ENCODE measurements at regions not wholly inside any gene's neighbourhood (a gene's known extent, or its start where the extent isn't known, plus 50 kb on each side); places are given as distances from the start of the nearest gene placed in this dataset.

DNA sequence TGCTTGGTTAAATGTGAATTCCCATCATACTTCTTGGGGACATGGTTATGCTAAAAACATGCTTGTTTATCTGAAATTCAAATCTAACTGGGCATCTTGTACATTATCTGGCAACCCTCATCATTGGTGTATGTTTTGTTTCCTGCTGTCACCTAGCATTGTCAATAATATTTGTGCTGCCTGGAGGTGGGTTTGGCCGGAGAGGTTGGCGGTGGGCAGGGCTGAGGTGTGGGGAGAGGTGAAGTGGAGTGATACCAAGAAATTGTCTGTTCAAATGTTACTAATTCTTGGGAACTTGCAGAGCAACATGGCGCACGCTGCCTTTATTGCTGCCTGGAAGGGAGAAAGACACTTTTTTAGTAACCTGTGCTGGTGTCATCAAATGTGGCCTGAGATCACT lies 280.5 kb downstream of the VRK1 start:
- Histone ChIP-seq H3K4me3 (ENCODE audit: control insufficient read depth in 1 of 2, extremely low read depth in 1 of 2, low read length in 1 of 2) (no peak overlapping the region), H3K27me3 (replicated peaks in 1 of 2; ENCODE audit: control insufficient read depth in 2 of 2, extremely low read depth in 1 of 2, insufficient read depth in 2 of 2, low read length in 1 of 2) (peaks cover 0 to 9% of the 10 kb centered on the region in 2 experiments), H3K4me1 (ENCODE audit: control insufficient read depth in 1 of 2, extremely low read depth in 1 of 2, insufficient read depth in 2 of 2, low read length in 2 of 2) (peaks cover 0 to 11% of the 10 kb centered on the region in 2 experiments), H3K27ac (ENCODE audit: low read length) (no peak overlapping the region), H3K36me3 (ENCODE audit: control insufficient read depth in 2 of 2, extremely low read depth in 1 of 2, insufficient read depth in 1 of 2, low read length in 1 of 2) (no peaks in the 10 kb centered on the region), H3K9me3 (no peaks in the 10 kb centered on the region)
- Mint-ChIP-seq H3K27me3 (peaks cover 4 to 13% of the 10 kb centered on the region in 2 donors), H3K4me3 (no peak overlapping the region), H3K9me3 (peaks cover 0 to 2% (median 0%) of the 10 kb centered on the region in 3 donors), H3K27ac (peak overlapping the region in 1 of 2 donors; percentile 16), H3K4me1 (peaks cover 10 to 17% (median 12%) of the 10 kb centered on the region in 3 donors), H3K36me3 (no peaks in the 10 kb centered on the region)
- DNase-seq (no peak), ATAC-seq (replicated peaks in 1 of 4) (no peak)
- ChIA-PET POLR2A (no interaction called here), CTCF (no interaction called here)
- WGBS (ENCODE audit: insufficient coverage): 85% methylated on average over 4 of the region's 4 CpGs

- H3K27me3 Mint-ChIP-seq: peaks cover 4 to 13% of the 10 kb centered on the region in 2 donors
- no peaks in the 10 kb centered on the region for H3K36me3 Mint-ChIP-seq
- H3K27ac Mint-ChIP-seq: no peak overlapping the region
- ATAC-seq (replicated peaks in 1 of 4) (no peak), DNase-seq (no peak)
- ChIA-PET POLR2A (no interaction called here), CTCF (no interaction called here)
- Histone ChIP-seq H3K4me3 (ENCODE audit: control insufficient read depth in 1 of 2, extremely low read depth in 1 of 2, low read length in 1 of 2) (no peak overlapping the region), H3K36me3 (ENCODE audit: control insufficient read depth in 2 of 2, extremely low read depth in 1 of 2, insufficient read depth in 1 of 2, low read length in 1 of 2) (no peaks in the 10 kb centered on the region), H3K9me3 (no peaks in the 10 kb centered on the region), H3K27me3 (replicated peaks in 1 of 2; ENCODE audit: control insufficient read depth in 2 of 2, extremely low read depth in 1 of 2, insufficient read depth in 2 of 2, low read length in 1 of 2) (peaks cover 0 to 3% of the 10 kb centered on the region in 2 experiments), H3K4me1 (ENCODE audit: control insufficient read depth in 1 of 2, extremely low read depth in 1 of 2, insufficient read depth in 2 of 2, low read length in 2 of 2) (peaks cover 0 to 11% of the 10 kb centered on the region in 2 experiments), H3K27ac (ENCODE audit: low read length) (no peak overlapping the region)
- peaks cover 0 to 4% (median 0%) of the 10 kb centered on the region in 3 donors for H3K9me3 Mint-ChIP-seq
- no peak overlapping the region for H3K4me3 Mint-ChIP-seq
- WGBS (ENCODE audit: insufficient coverage): no CpG with 5 or more reads among the region's 2 CpGs
- peaks cover 10 to 15% (median 12%) of the 10 kb centered on the region in 3 donors for H3K4me1 Mint-ChIP-seq
These were observed 283.8 kb downstream of the VRK1 start for GRCh38 chr14:97080991-97081390.

DNA sequence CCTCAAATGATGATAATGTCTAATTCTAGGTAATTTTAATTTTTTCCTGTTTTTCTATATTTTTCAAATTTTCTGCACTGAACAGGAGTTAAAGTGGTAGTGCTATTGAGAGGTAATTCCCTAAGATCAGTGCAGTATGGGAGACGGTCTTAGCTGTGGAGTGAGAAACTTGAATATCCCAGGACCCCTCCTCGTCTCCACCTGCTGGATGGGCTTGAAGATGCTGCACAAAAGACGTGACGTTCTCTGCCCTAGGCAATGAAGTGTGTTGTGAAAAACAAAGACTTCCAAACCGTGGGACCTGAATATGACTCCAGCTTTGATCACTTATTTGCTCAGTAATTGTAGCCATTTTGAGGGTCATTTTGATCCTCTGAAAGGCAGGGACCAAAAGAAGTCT lies 298.1 kb downstream of the VRK1 start:
- Mint-ChIP-seq H3K36me3 (no peaks in the 10 kb centered on the region), H3K4me1 (no peaks in the 10 kb centered on the region), H3K4me3 (no peak overlapping the region), H3K9me3 (no peaks in the 10 kb centered on the region), H3K27ac (no peak overlapping the region), H3K27me3 (peaks cover 0 to 4% of the 10 kb centered on the region in 2 donors)
- Histone ChIP-seq H3K36me3 (ENCODE audit: control insufficient read depth in 2 of 2, extremely low read depth in 1 of 2, insufficient read depth in 1 of 2, low read length in 1 of 2) (no peaks in the 10 kb centered on the region), H3K27ac (ENCODE audit: low read length) (no peak overlapping the region), H3K27me3 (replicated peaks in 1 of 2; ENCODE audit: control insufficient read depth in 2 of 2, extremely low read depth in 1 of 2, insufficient read depth in 2 of 2, low read length in 1 of 2) (no peaks in the 10 kb centered on the region), H3K4me3 (ENCODE audit: control insufficient read depth in 1 of 2, extremely low read depth in 1 of 2, low read length in 1 of 2) (no peak overlapping the region), H3K9me3 (no peaks in the 10 kb centered on the region), H3K4me1 (ENCODE audit: control insufficient read depth in 1 of 2, extremely low read depth in 1 of 2, insufficient read depth in 2 of 2, low read length in 2 of 2) (no peaks in the 10 kb centered on the region)
- ChIA-PET POLR2A (no interaction called here), CTCF (no interaction called here)
- no peak for DNase-seq
- no peak for ATAC-seq (replicated peaks in 1 of 4)
- 88% methylated on average over 5 of the region's 5 CpGs for WGBS (ENCODE audit: insufficient coverage)

DNA sequence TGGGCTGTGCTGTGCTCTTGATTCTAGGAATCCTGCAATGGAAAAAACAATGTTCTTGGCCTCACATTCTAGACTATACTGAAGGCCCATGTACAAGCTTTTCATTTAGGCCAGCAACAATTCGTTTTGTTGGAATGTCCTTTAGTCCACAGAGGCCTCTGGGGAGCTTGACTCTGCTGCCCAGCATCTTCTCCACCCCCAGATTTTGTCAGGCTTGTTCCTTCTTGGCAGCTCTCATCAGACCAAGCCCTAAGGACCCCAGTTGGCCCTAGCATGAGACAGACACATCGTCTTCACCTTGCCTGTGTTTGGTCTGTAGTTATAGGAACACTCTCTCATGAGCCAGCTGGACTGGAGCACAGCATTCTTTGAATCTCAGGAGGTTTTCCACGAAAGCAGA lies 300.1 kb downstream of the VRK1 start:
- ATAC-seq (replicated peaks in 1 of 4) (no peak), DNase-seq (no peak)
- H3K27ac ChIP-seq (ENCODE audit: low read length): no peak overlapping the region
- ChIA-PET CTCF (no interaction called here), POLR2A (no interaction called here)
- H3K36me3 ChIP-seq (ENCODE audit: control insufficient read depth in 2 of 2, extremely low read depth in 1 of 2, insufficient read depth in 1 of 2, low read length in 1 of 2): no peaks in the 10 kb centered on the region
- no peaks in the 10 kb centered on the region for H3K4me1 ChIP-seq (ENCODE audit: control insufficient read depth in 1 of 2, extremely low read depth in 1 of 2, insufficient read depth in 2 of 2, low read length in 2 of 2)
- H3K9me3 ChIP-seq: no peaks in the 10 kb centered on the region
- 48% methylated on average over 3 of the region's 3 CpGs for WGBS (ENCODE audit: insufficient coverage)
- Mint-ChIP-seq H3K4me3 (no peak overlapping the region), H3K27ac (no peak overlapping the region), H3K36me3 (no peaks in the 10 kb centered on the region), H3K4me1 (no peaks in the 10 kb centered on the region), H3K9me3 (no peaks in the 10 kb centered on the region), H3K27me3 (peaks cover 0 to 4% of the 10 kb centered on the region in 2 donors)
- peaks cover 0 to 8% of the 10 kb centered on the region in 2 experiments for H3K27me3 ChIP-seq (replicated peaks in 1 of 2; ENCODE audit: control insufficient read depth in 2 of 2, extremely low read depth in 1 of 2, insufficient read depth in 2 of 2, low read length in 1 of 2)
- H3K4me3 ChIP-seq (ENCODE audit: control insufficient read depth in 1 of 2, extremely low read depth in 1 of 2, low read length in 1 of 2): no peak overlapping the region

DNA sequence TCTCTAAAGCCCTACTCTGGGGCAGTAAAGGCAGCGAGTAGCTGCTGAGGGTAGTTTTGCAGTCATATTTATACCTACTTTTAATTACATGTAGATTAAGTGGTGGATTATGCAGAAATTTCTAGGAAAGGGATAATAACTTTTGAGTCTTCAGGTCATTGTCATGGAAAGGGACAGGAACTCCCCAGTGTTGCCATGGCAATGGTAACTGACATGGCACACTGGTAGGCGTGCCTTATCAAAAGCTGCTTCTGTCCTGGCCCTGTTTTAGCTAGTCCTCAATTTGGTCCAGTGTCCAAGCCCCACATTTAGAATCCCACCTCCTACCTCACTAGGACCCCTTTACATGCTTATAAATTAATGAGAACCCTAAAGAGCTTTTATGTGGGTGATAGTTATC lies 303.1 kb downstream of the VRK1 start:
- peaks cover 6 to 13% of the 10 kb centered on the region in 2 donors for H3K27me3 Mint-ChIP-seq
- no peaks in the 10 kb centered on the region for H3K36me3 Mint-ChIP-seq
- CTCF ChIA-PET: no interaction called here
- Histone ChIP-seq H3K27me3 (replicated peaks in 1 of 2; ENCODE audit: control insufficient read depth in 2 of 2, extremely low read depth in 1 of 2, insufficient read depth in 2 of 2, low read length in 1 of 2) (peaks cover 0 to 8% of the 10 kb centered on the region in 2 experiments), H3K36me3 (ENCODE audit: control insufficient read depth in 2 of 2, extremely low read depth in 1 of 2, insufficient read depth in 1 of 2, low read length in 1 of 2) (no peaks in the 10 kb centered on the region), H3K27ac (ENCODE audit: low read length) (no peak overlapping the region), H3K4me3 (ENCODE audit: control insufficient read depth in 1 of 2, extremely low read depth in 1 of 2, low read length in 1 of 2) (no peak overlapping the region), H3K4me1 (ENCODE audit: control insufficient read depth in 1 of 2, extremely low read depth in 1 of 2, insufficient read depth in 2 of 2, low read length in 2 of 2) (no peaks in the 10 kb centered on the region), H3K9me3 (no peaks in the 10 kb centered on the region)
- H3K27ac Mint-ChIP-seq: no peak overlapping the region
- ATAC-seq (replicated peaks in 1 of 4) (no peak), DNase-seq (no peak)
- no peak overlapping the region for H3K4me3 Mint-ChIP-seq
- POLR2A ChIA-PET: no interaction called here
- no peaks in the 10 kb centered on the region for H3K4me1 Mint-ChIP-seq
- WGBS (ENCODE audit: insufficient coverage): 100% methylated on average over 1 of the region's 2 CpGs
- H3K9me3 Mint-ChIP-seq: no peaks in the 10 kb centered on the region

GRCh38 chr14:97101561-97101960 lies 304.4 kb downstream of the VRK1 start:
- Mint-ChIP-seq H3K36me3 (no peaks in the 10 kb centered on the region), H3K9me3 (no peaks in the 10 kb centered on the region), H3K27me3 (peaks cover 6 to 13% of the 10 kb centered on the region in 2 donors), H3K4me1 (peaks cover 0 to 5% (median 4%) of the 10 kb centered on the region in 3 donors), H3K27ac (no peak overlapping the region), H3K4me3 (no peak overlapping the region)
- 74% methylated on average over 5 of the region's 8 CpGs for WGBS (ENCODE audit: insufficient coverage)
- Histone ChIP-seq H3K36me3 (ENCODE audit: control insufficient read depth in 2 of 2, extremely low read depth in 1 of 2, insufficient read depth in 1 of 2, low read length in 1 of 2) (no peaks in the 10 kb centered on the region), H3K9me3 (no peaks in the 10 kb centered on the region), H3K27ac (ENCODE audit: low read length) (no peak overlapping the region), H3K27me3 (replicated peaks in 1 of 2; ENCODE audit: control insufficient read depth in 2 of 2, extremely low read depth in 1 of 2, insufficient read depth in 2 of 2, low read length in 1 of 2) (peaks cover 0 to 8% of the 10 kb centered on the region in 2 experiments), H3K4me1 (ENCODE audit: control insufficient read depth in 1 of 2, extremely low read depth in 1 of 2, insufficient read depth in 2 of 2, low read length in 2 of 2) (no peaks in the 10 kb centered on the region), H3K4me3 (ENCODE audit: control insufficient read depth in 1 of 2, extremely low read depth in 1 of 2, low read length in 1 of 2) (no peak overlapping the region)
- CTCF ChIA-PET: interaction anchor here in 1 of 2 donors (0.6 kb wide), 1 partner anchor 1915 kb away, joined by 4 read pairs; no protein-coding TSS in a partner anchor
- DNase-seq: no peak
- no peak for ATAC-seq (replicated peaks in 1 of 4)
- POLR2A ChIA-PET: no interaction called here

GRCh38 chr14:97104029-97104428 lies 306.8 kb downstream of the VRK1 start:
- Histone ChIP-seq H3K9me3 (no peaks in the 10 kb centered on the region), H3K4me1 (ENCODE audit: control insufficient read depth in 1 of 2, extremely low read depth in 1 of 2, insufficient read depth in 2 of 2, low read length in 2 of 2) (no peaks in the 10 kb centered on the region), H3K27ac (ENCODE audit: low read length) (no peak overlapping the region), H3K4me3 (ENCODE audit: control insufficient read depth in 1 of 2, extremely low read depth in 1 of 2, low read length in 1 of 2) (no peak overlapping the region), H3K27me3 (replicated peaks in 1 of 2; ENCODE audit: control insufficient read depth in 2 of 2, extremely low read depth in 1 of 2, insufficient read depth in 2 of 2, low read length in 1 of 2) (peaks cover 0 to 15% of the 10 kb centered on the region in 2 experiments), H3K36me3 (ENCODE audit: control insufficient read depth in 2 of 2, extremely low read depth in 1 of 2, insufficient read depth in 1 of 2, low read length in 1 of 2) (no peaks in the 10 kb centered on the region)
- 81% methylated on average over 3 of the region's 4 CpGs for WGBS (ENCODE audit: insufficient coverage)
- H3K9me3 Mint-ChIP-seq: peaks cover 0 to 4% (median 3%) of the 10 kb centered on the region in 3 donors
- ChIA-PET POLR2A (no interaction called here), CTCF (no interaction called here)
- no peak overlapping the region for H3K4me3 Mint-ChIP-seq
- DNase-seq (no peak), ATAC-seq (replicated peaks in 1 of 4) (no peak)
- peaks cover 0 to 5% (median 4%) of the 10 kb centered on the region in 3 donors for H3K4me1 Mint-ChIP-seq
- no peak overlapping the region for H3K27ac Mint-ChIP-seq
- H3K27me3 Mint-ChIP-seq: peaks cover 6 to 13% of the 10 kb centered on the region in 2 donors
- H3K36me3 Mint-ChIP-seq: peaks cover 4% of the 10 kb centered on the region
